Endothelial cell (in vitro differentiated cells): ENCODE measurements at regions not wholly inside any gene's neighbourhood (a gene's known extent, or its start where the extent isn't known, plus 50 kb on each side); places are given as distances from the start of the nearest gene placed in this dataset.
"Not testable (repeated sequence)": the region's sequence is repeated elsewhere in the genome, so short reads cannot be mapped to it uniquely, and the experiment has no call there.

Experiments used
- DNase-seq: peaks from one replicate; pipeline ENCODE4 v3.0.0; 2021; ENCODE audit warnings: low spot score
- H3K27ac Mint-ChIP-seq: one replicate; pipeline ENCODE4 v1.8.0; 2021; ENCODE audit warnings: mixed read lengths, inconsistent platforms; ENCODE audit not compliant: unreplicated experiment
- H3K27me3 Mint-ChIP-seq: one replicate; pipeline ENCODE4 v1.8.0; 2021; ENCODE audit warnings: mild to moderate bottlenecking, moderate library complexity, mixed read lengths, inconsistent platforms; ENCODE audit not compliant: unreplicated experiment
- H3K36me3 Mint-ChIP-seq: one replicate; pipeline ENCODE4 v1.8.0; 2021; ENCODE audit warnings: mild to moderate bottlenecking, low read depth, mixed read lengths, inconsistent platforms; ENCODE audit not compliant: unreplicated experiment
- H3K4me1 Mint-ChIP-seq: one replicate; pipeline ENCODE4 v1.8.0; 2021; ENCODE audit warnings: mild to moderate bottlenecking, mixed read lengths, inconsistent platforms; ENCODE audit not compliant: unreplicated experiment
- H3K4me3 Mint-ChIP-seq: one replicate; pipeline ENCODE4 v1.8.0; 2021; ENCODE audit warnings: mild to moderate bottlenecking, mixed read lengths, inconsistent platforms; ENCODE audit not compliant: unreplicated experiment
- H3K9me3 Mint-ChIP-seq: one replicate; pipeline ENCODE4 v1.8.0; 2021; ENCODE audit warnings: mixed read lengths, inconsistent platforms; ENCODE audit not compliant: unreplicated experiment
- CTCF ChIP-seq: fragments of 200-600 bp; sonication (generic); IDR thresholded peaks from one replicate; pipeline ENCODE4 v1.5.0; 2021; ENCODE audit warnings: antibody characterized with exemption; ENCODE audit not compliant: unreplicated experiment

- no peaks in the 10 kb centered on the region for H3K27me3 Mint-ChIP-seq
- no peak for DNase-seq
- H3K27ac Mint-ChIP-seq, result no peak overlapping the region
- no peak for TF ChIP-seq CTCF
- H3K4me1 Mint-ChIP-seq, result peaks cover 3% of the 10 kb centered on the region
- no peaks in the 10 kb centered on the region for H3K36me3 Mint-ChIP-seq
- H3K9me3 Mint-ChIP-seq, result no peaks in the 10 kb centered on the region
- H3K4me3 Mint-ChIP-seq, result no peak overlapping the region
Measured at GRCh38 chr11:71369411-71369810, 78.8 kb downstream of the DHCR7 start.

- Mint-ChIP-seq H3K27me3 (no peaks in the 10 kb centered on the region), H3K36me3 (no peaks in the 10 kb centered on the region), H3K4me3 (no peak overlapping the region), H3K9me3 (no peaks in the 10 kb centered on the region), H3K27ac (no peak overlapping the region), H3K4me1 (peaks cover 1% of the 10 kb centered on the region)
- no peak for DNase-seq
- no peak for TF ChIP-seq CTCF
Measured at GRCh38 chr11:71368966-71369365, 79.2 kb downstream of the DHCR7 start.

- H3K27me3 Mint-ChIP-seq, result no peaks in the 10 kb centered on the region
- no peak for TF ChIP-seq CTCF
- no peak overlapping the region for H3K4me3 Mint-ChIP-seq
- DNase-seq, result no peak
- no peaks in the 10 kb centered on the region for H3K9me3 Mint-ChIP-seq
- no peaks in the 10 kb centered on the region for H3K4me1 Mint-ChIP-seq
- H3K27ac Mint-ChIP-seq, result no peak overlapping the region
- no peaks in the 10 kb centered on the region for H3K36me3 Mint-ChIP-seq
Measured at GRCh38 chr11:71367756-71368155, 80.4 kb downstream of the DHCR7 start.

GRCh38 chr11:71367276-71367675, 80.9 kb downstream of the DHCR7 start:
- not testable (repeated sequence) for H3K4me1 Mint-ChIP-seq, H3K4me3 Mint-ChIP-seq, H3K27me3 Mint-ChIP-seq, H3K36me3 Mint-ChIP-seq, H3K9me3 Mint-ChIP-seq, DNase-seq, H3K27ac Mint-ChIP-seq

- Mint-ChIP-seq H3K9me3 (no peaks in the 10 kb centered on the region), H3K4me1 (no peaks in the 10 kb centered on the region), H3K27me3 (no peaks in the 10 kb centered on the region), H3K4me3 (no peak overlapping the region), H3K27ac (no peak overlapping the region), H3K36me3 (no peaks in the 10 kb centered on the region)
- no peak for TF ChIP-seq CTCF
- no peak for DNase-seq
Measured at GRCh38 chr11:71366076-71366475, 82.1 kb downstream of the DHCR7 start.

GRCh38 chr11:71365626-71366025, 82.6 kb downstream of the DHCR7 start:
- no peak overlapping the region for H3K4me3 Mint-ChIP-seq
- H3K27me3 Mint-ChIP-seq, result no peaks in the 10 kb centered on the region
- no peak for DNase-seq
- TF ChIP-seq CTCF, result no peak
- no peaks in the 10 kb centered on the region for H3K4me1 Mint-ChIP-seq
- no peaks in the 10 kb centered on the region for H3K36me3 Mint-ChIP-seq
- no peak overlapping the region for H3K27ac Mint-ChIP-seq
- H3K9me3 Mint-ChIP-seq, result no peaks in the 10 kb centered on the region
